ENCODE measurements at regions not wholly inside any gene's neighbourhood (a gene's known extent, or its start where the extent isn't known, plus 50 kb on each side); places are given as distances from the start of the nearest gene placed in this dataset.

- intact Hi-C loops (cut with micrococcal nuclease), result no loop called here
- Mint-ChIP-seq H3K4me1 (ENCODE audit: low read depth) (no peaks in the 10 kb centered on the region), H3K27me3 (peaks cover 3% of the 10 kb centered on the region), H3K4me3 (no peak overlapping the region), H3K36me3 (ENCODE audit: low read depth) (no peaks in the 10 kb centered on the region), H3K9me3 (peaks cover 4% of the 10 kb centered on the region), H3K27ac (no peak overlapping the region)
- ChIA-PET CTCF (no interaction called here), POLR2A (no interaction called here)
- TF ChIP-seq CTCF (IDR thresholded peaks at IDR 0.05), result no peak
- DNase-seq, result no peak
- no peak for ATAC-seq
Measured at GRCh38 chr17:70230850-70231640, 61.7 kb downstream of the KCNJ2 start.

GRCh38 chr17:70232466-70232865 lies 63.1 kb downstream of the KCNJ2 start:
- ChIA-PET POLR2A (no interaction called here), CTCF (no interaction called here)
- no peaks in the 10 kb centered on the region for H3K4me1 Mint-ChIP-seq (ENCODE audit: low read depth)
- no peak for TF ChIP-seq CTCF (IDR thresholded peaks at IDR 0.05)
- H3K27ac Mint-ChIP-seq, result no peak overlapping the region
- DNase-seq (no peak), ATAC-seq (no peak)
- no peaks in the 10 kb centered on the region for H3K36me3 Mint-ChIP-seq (ENCODE audit: low read depth)
- H3K27me3 Mint-ChIP-seq, result peaks cover 3% of the 10 kb centered on the region
- intact Hi-C loops (cut with micrococcal nuclease), result no loop called here
- H3K4me3 Mint-ChIP-seq, result no peak overlapping the region
- H3K9me3 Mint-ChIP-seq, result peaks cover 4% of the 10 kb centered on the region

- Mint-ChIP-seq H3K27me3 (peaks cover 3% of the 10 kb centered on the region), H3K4me3 (no peak overlapping the region), H3K4me1 (ENCODE audit: low read depth) (no peaks in the 10 kb centered on the region), H3K36me3 (ENCODE audit: low read depth) (no peaks in the 10 kb centered on the region), H3K27ac (no peak overlapping the region), H3K9me3 (peaks cover 4% of the 10 kb centered on the region)
- no peak for DNase-seq
- ChIA-PET POLR2A (no interaction called here), CTCF (no interaction called here)
- intact Hi-C loops (cut with micrococcal nuclease), result no loop called here
- TF ChIP-seq CTCF (IDR thresholded peaks at IDR 0.05), result no peak
- no peak for ATAC-seq
Measured at GRCh38 chr17:70235252-70235651, 65.9 kb downstream of the KCNJ2 start.

- no peaks in the 10 kb centered on the region for H3K27me3 Mint-ChIP-seq
- intact Hi-C loops (cut with micrococcal nuclease), result no loop called here
Measured at GRCh38 chr17:70238228-70238627, 68.9 kb downstream of the KCNJ2 start.

More at GRCh38 chr17:70238228-70238627, 68.9 kb downstream of the KCNJ2 start:
- Mint-ChIP-seq H3K27ac (no peak overlapping the region), H3K4me1 (ENCODE audit: low read depth) (no peaks in the 10 kb centered on the region), H3K36me3 (ENCODE audit: low read depth) (no peaks in the 10 kb centered on the region), H3K9me3 (peaks cover 4% of the 10 kb centered on the region), H3K4me3 (no peak overlapping the region)
- ChIA-PET CTCF (no interaction called here), POLR2A (no interaction called here)
- no peak for ATAC-seq
- DNase-seq, result no peak
- TF ChIP-seq CTCF (IDR thresholded peaks at IDR 0.05), result no peak

Measured in activated CD8-positive, alpha-beta T cell treated with anti-CD3 and anti-CD28 coated beads for 36 hours (primary cell).